ENCODE measurements at regions not wholly inside any gene's neighbourhood (a gene's known extent, or its start where the extent isn't known, plus 50 kb on each side); places are given as distances from the start of the nearest gene placed in this dataset.

DNA sequence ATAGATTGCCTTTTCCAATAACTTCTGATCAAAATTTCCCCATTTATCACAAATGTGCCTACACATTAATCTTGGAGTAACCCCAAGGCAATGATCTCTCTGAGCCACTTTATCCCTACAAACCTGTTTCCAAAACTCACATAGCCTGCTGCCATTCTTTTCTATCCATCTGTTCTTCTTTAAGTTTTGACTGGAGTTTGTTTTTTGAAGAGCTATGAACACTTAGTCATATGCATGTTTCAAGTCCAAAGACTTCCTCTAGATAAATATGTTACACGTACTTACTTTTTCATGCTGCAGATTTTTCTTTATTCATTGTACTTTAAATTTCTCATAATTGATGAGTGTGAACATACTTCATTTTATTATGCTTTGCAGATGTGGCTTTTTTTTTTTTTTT, 488.9 kb upstream of the CITED2 start:
- Histone ChIP-seq H3K27me3 (no peaks in the 10 kb centered on the region), H3K4me3 (no peak overlapping the region), H3K9me3 (no peaks in the 10 kb centered on the region), H3K36me3 (no peaks in the 10 kb centered on the region), H3K27ac (no peak overlapping the region), H3K4me1 (no peaks in the 10 kb centered on the region)
- intact Hi-C loops (cut with DNase I) = no loop called here
- 79 to 87% (median 80%) methylated on average over 1 of the region's 1 CpG for WGBS, 4 donors
- TF ChIP-seq, protein P1, sequence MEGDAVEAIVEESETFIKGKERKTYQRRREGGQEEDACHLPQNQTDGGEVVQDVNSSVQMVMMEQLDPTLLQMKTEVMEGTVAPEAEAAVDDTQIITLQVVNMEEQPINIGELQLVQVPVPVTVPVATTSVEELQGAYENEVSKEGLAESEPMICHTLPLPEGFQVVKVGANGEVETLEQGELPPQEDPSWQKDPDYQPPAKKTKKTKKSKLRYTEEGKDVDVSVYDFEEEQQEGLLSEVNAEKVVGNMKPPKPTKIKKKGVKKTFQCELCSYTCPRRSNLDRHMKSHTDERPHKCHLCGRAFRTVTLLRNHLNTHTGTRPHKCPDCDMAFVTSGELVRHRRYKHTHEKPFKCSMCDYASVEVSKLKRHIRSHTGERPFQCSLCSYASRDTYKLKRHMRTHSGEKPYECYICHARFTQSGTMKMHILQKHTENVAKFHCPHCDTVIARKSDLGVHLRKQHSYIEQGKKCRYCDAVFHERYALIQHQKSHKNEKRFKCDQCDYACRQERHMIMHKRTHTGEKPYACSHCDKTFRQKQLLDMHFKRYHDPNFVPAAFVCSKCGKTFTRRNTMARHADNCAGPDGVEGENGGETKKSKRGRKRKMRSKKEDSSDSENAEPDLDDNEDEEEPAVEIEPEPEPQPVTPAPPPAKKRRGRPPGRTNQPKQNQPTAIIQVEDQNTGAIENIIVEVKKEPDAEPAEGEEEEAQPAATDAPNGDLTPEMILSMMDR (IDR thresholded peaks at IDR 0.05) = no peak
- no peak for TF ChIP-seq POLR2A (IDR thresholded peaks at IDR 0.05)
- ATAC-seq (no peak), DNase-seq (no peak)

DNA sequence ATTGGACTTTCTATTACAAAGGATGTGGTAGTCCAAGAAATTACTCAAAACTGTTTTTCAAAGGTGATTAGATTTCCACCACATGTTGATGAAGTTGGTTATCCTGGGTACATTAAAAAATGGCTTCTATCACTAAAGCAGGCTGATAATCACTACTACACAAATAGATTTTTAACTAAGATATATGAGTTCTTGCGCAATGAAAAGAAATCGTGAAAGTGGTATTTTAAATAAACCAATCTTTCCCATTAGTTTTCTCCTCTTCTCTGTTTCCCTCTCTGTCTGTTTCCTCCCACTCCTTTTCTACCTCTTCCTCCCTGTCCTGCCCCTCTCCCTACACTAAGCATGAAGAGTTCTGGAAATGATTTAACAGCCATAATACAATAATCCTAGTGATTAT, 487.9 kb upstream of the CITED2 start:
- ATAC-seq = no peak
- H3K4me3 ChIP-seq = no peak overlapping the region
- no peaks in the 10 kb centered on the region for H3K9me3 ChIP-seq
- no peaks in the 10 kb centered on the region for H3K27me3 ChIP-seq
- no peak for DNase-seq
- WGBS, 4 donors = 89 to 94% (median 91%) methylated on average over 2 of the region's 2 CpGs
- intact Hi-C loops (cut with DNase I) = no loop called here
- TF ChIP-seq, protein P1 (IDR thresholded peaks at IDR 0.05) = no peak
- TF ChIP-seq POLR2A (IDR thresholded peaks at IDR 0.05) = no peak
- H3K4me1 ChIP-seq = no peaks in the 10 kb centered on the region
- H3K27ac ChIP-seq = no peak overlapping the region
- no peaks in the 10 kb centered on the region for H3K36me3 ChIP-seq

DNA sequence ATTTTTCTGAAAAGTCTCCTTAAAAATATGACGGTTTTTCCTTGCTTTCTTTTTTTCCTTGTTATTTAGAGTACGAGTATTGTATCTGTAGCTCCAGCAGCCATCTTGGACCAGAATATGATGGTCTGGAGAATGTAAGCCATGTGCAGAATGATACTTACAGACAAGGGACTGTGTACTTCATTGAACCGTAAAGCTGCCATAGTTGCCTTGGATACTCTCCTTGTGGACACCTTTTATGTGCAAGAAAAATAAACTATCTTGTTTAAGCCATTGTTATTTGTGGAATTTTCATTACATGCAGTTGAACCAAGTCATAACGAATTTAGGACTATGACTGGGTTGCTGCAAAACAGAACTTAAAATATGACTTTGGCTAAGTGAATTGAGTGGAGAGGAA, 485.8 kb upstream of the CITED2 start:
- Histone ChIP-seq H3K27ac (no peak overlapping the region), H3K4me3 (no peak overlapping the region), H3K36me3 (no peaks in the 10 kb centered on the region), H3K4me1 (no peaks in the 10 kb centered on the region), H3K9me3 (no peaks in the 10 kb centered on the region), H3K27me3 (no peaks in the 10 kb centered on the region)
- intact Hi-C loops (cut with DNase I) = no loop called here
- DNase-seq (no peak), ATAC-seq (no peak)
- no peak for TF ChIP-seq POLR2A (IDR thresholded peaks at IDR 0.05)
- TF ChIP-seq, protein P1 (IDR thresholded peaks at IDR 0.05) = no peak
- 92 to 97% (median 95%) methylated on average over 4 of the region's 4 CpGs for WGBS, 4 donors

DNA sequence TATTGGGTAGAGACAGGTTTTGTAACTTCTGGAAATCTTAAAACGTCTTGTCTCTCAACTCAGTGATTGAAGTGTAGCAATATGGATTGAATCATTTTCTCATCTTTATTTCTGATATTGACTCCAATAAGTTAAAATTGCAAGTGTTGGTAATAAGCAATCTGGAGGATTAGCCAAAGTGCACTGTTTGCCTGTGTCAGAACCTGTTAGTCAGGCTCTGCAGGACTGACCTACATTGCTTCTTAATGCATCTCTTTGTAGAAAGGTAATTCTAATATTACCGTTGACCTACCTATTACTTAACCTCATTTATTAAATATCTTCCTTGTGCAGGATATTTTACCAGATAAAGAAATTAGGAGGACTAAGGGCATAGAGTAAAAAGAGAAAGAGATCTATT, 484.0 kb upstream of the CITED2 start:
- no peak for TF ChIP-seq POLR2A (IDR thresholded peaks at IDR 0.05)
- TF ChIP-seq, protein P1 (IDR thresholded peaks at IDR 0.05) = no peak
- Histone ChIP-seq H3K36me3 (no peaks in the 10 kb centered on the region), H3K4me3 (no peak overlapping the region), H3K9me3 (no peaks in the 10 kb centered on the region), H3K27ac (no peak overlapping the region), H3K4me1 (peaks cover 0 to 4% (median 0%) of the 10 kb centered on the region in 12 donors), H3K27me3 (no peaks in the 10 kb centered on the region)
- WGBS, 4 donors = 81 to 92% (median 89%) methylated on average over 2 of the region's 2 CpGs
- intact Hi-C loops (cut with DNase I) = loop anchor here in 1 of 10 donors (10.0 kb wide), 1 partner anchor 484 kb away; the partner anchor contains the start of gene CITED2
- no peak for ATAC-seq
- DNase-seq = no peak

Measured in heart left ventricle (tissue), 16 donors.